Tibial artery (tissue), 4 donors: ENCODE measurements at regions not wholly inside any gene's neighbourhood (a gene's known extent, or its start where the extent isn't known, plus 50 kb on each side); places are given as distances from the start of the nearest gene placed in this dataset.
"Not testable (repeated sequence)": the region's sequence is repeated elsewhere in the genome, so short reads cannot be mapped to it uniquely, and the experiment has no call there.

Experiments
- DNase-seq, 2 donors: peaks; one replicate each; pipeline ENCODE4 v3.0.0-alpha.2; 2019
- H3K27ac ChIP-seq, 2 donors: fragments of 200-600 bp; sonication (generic) in 1 of 2; 1 replicate in 1 of 2; 2 replicates in 1 of 2; pipeline ENCODE4 v1.5.1; 2018 to 2019; ENCODE audit warnings: mild to moderate bottlenecking in 1 of 2
- H3K27me3 ChIP-seq, 2 donors: fragments of 200-600 bp; sonication (generic) in 1 of 2; one replicate each; pipeline versions ENCODE4 v1.5.1 to v1.6.0; 2016 to 2019
- H3K36me3 ChIP-seq, 3 donors: fragments of 200-600 bp; sonication (generic) in 2 of 3; one replicate each; pipeline ENCODE4 v1.5.1; 2016 to 2019; ENCODE audit warnings: mild to moderate bottlenecking in 2 of 3
- H3K4me1 ChIP-seq, 4 donors: fragments of 200-600 bp; sonication (generic) in 2 of 4; 1 replicate in 3 of 4; 2 replicates in 1 of 4; pipeline ENCODE4 v1.5.1; 2016 to 2019
- H3K4me3 ChIP-seq, 2 donors: fragments of 200-600 bp; sonication (generic) in 1 of 2; 1 replicate in 1 of 2; 2 replicates in 1 of 2; pipeline ENCODE4 v1.5.1; 2018 to 2019; ENCODE audit warnings: mild to moderate bottlenecking in 2 of 2
- H3K9me3 ChIP-seq, 3 donors: fragments of 200-600 bp; sonication (generic) in 1 of 3; one replicate each; pipeline ENCODE4 v1.5.1; 2016 to 2019
- CTCF ChIP-seq, 2 experiments: fragments of 200-600 bp in 1 of 2; fragments of 450-650 bp in 1 of 2; IDR thresholded peaks; one replicate each; pipeline ENCODE4 v1.5.1; 2017 to 2019; ENCODE audit warnings: antibody characterized with exemption in 2 of 2, mild to moderate bottlenecking in 1 of 2, moderate library complexity in 1 of 2
- intact Hi-C: fragments of 100-400 bp; cut with DNase I; formaldehyde crosslinking; loops from one replicate; pipeline ENCODE4 v1.15.0; 2023; ENCODE audit warnings: low total_unique reads

- no peak for TF ChIP-seq CTCF (IDR thresholded peaks at IDR 0.05)
- no peak overlapping the region for H3K27ac ChIP-seq
- intact Hi-C loops = no loop called here
- H3K4me1 ChIP-seq = no peaks in the 10 kb centered on the region
- no peaks in the 10 kb centered on the region for H3K36me3 ChIP-seq
- H3K27me3 ChIP-seq = no peaks in the 10 kb centered on the region
- peaks cover 0 to 4% (median 0%) of the 10 kb centered on the region in 3 donors for H3K9me3 ChIP-seq
- H3K4me3 ChIP-seq = no peak overlapping the region
- DNase-seq = no peak
These were observed 117.7 kb upstream of the NEIL3 start for GRCh38 chr4:177191991-177192390.

GRCh38 chr4:177193024-177193715 lies 116.5 kb upstream of the NEIL3 start:
- H3K27me3 ChIP-seq, H3K9me3 ChIP-seq, intact Hi-C loops, H3K4me1 ChIP-seq, H3K27ac ChIP-seq, H3K4me3 ChIP-seq, H3K36me3 ChIP-seq, DNase-seq: not testable (repeated sequence)

- Histone ChIP-seq H3K27ac (no peak overlapping the region), H3K36me3 (no peaks in the 10 kb centered on the region), H3K9me3 (peaks cover 0 to 4% (median 0%) of the 10 kb centered on the region in 3 donors), H3K27me3 (no peaks in the 10 kb centered on the region), H3K4me3 (no peak overlapping the region), H3K4me1 (no peaks in the 10 kb centered on the region)
- no peak for TF ChIP-seq CTCF (IDR thresholded peaks at IDR 0.05)
- DNase-seq = no peak
- intact Hi-C loops = no loop called here
These were observed 114.8 kb upstream of the NEIL3 start for GRCh38 chr4:177194906-177195305.

GRCh38 chr4:177196615-177197014 lies 113.1 kb upstream of the NEIL3 start:
- H3K4me3 ChIP-seq = no peak overlapping the region
- no peaks in the 10 kb centered on the region for H3K4me1 ChIP-seq
- no peak overlapping the region for H3K27ac ChIP-seq
- H3K9me3 ChIP-seq = peaks cover 0 to 4% (median 0%) of the 10 kb centered on the region in 3 donors
- no peak for TF ChIP-seq CTCF (IDR thresholded peaks at IDR 0.05)
- DNase-seq = no peak
- H3K36me3 ChIP-seq = no peaks in the 10 kb centered on the region
- H3K27me3 ChIP-seq = no peaks in the 10 kb centered on the region
- intact Hi-C loops = no loop called here

GRCh38 chr4:177201614-177202013 lies 108.1 kb upstream of the NEIL3 start:
- Histone ChIP-seq H3K27me3 (no peaks in the 10 kb centered on the region), H3K27ac (no peak overlapping the region), H3K9me3 (no peaks in the 10 kb centered on the region), H3K4me1 (no peaks in the 10 kb centered on the region), H3K36me3 (no peaks in the 10 kb centered on the region), H3K4me3 (no peak overlapping the region)
- intact Hi-C loops = no loop called here
- no peak for TF ChIP-seq CTCF (IDR thresholded peaks at IDR 0.05)
- no peak for DNase-seq

- Histone ChIP-seq H3K36me3 (no peaks in the 10 kb centered on the region), H3K27me3 (no peaks in the 10 kb centered on the region), H3K9me3 (no peaks in the 10 kb centered on the region), H3K4me1 (no peaks in the 10 kb centered on the region), H3K4me3 (no peak overlapping the region), H3K27ac (no peak overlapping the region)
- intact Hi-C loops = no loop called here
- no peak for DNase-seq
- no peak for TF ChIP-seq CTCF (IDR thresholded peaks at IDR 0.05)
These were observed 105.5 kb upstream of the NEIL3 start for GRCh38 chr4:177204126-177204525.
